Stomach (tissue), 8 donors: ENCODE measurements at regions not wholly inside any gene's neighbourhood (a gene's known extent, or its start where the extent isn't known, plus 50 kb on each side); places are given as distances from the start of the nearest gene placed in this dataset.

ENCODE experiments used
- DNase-seq, 2 donors: peaks; one replicate each; pipeline versions ENCODE4 v3.0.0 to v3.0.0-alpha.2; 2013 to 2019
- H3K27ac ChIP-seq, 5 donors: fragments of 200-600 bp in 4 of 5; sonication (generic) in 4 of 5; one replicate each; pipeline ENCODE4 v1.5.1; 2013 to 2019; ENCODE audit warnings: mild to moderate bottlenecking in 1 of 5, moderate library complexity in 1 of 5
- H3K27me3 ChIP-seq, 3 donors: fragments of 200-600 bp; sonication (generic); one replicate each; pipeline ENCODE4 v1.5.1; 2017 to 2019; ENCODE audit warnings: mixed run types in 1 of 3
- H3K36me3 ChIP-seq, 4 donors: fragments of 200-600 bp; sonication (generic); 1 replicate in 3 of 4; 2 replicates in 1 of 4; pipeline ENCODE4 v1.5.1; 2016 to 2019
- H3K4me1 ChIP-seq, 4 donors: fragments of 200-600 bp; sonication (generic); one replicate each; pipeline ENCODE4 v1.5.1; 2016 to 2019
- H3K4me3 ChIP-seq, 4 donors: fragments of 200-600 bp; sonication (generic) in 3 of 4; one replicate each; pipeline ENCODE4 v1.5.1; 2016 to 2019; ENCODE audit warnings: mild to moderate bottlenecking in 1 of 4
- H3K9me3 ChIP-seq, 4 donors: fragments of 200-600 bp; sonication (generic); one replicate each; pipeline ENCODE4 v1.5.1; 2016 to 2019
- EP300 ChIP-seq: sonication (generic); formaldehyde crosslinking; IDR thresholded peaks from one replicate; pipeline ENCODE4 v1.6.1; 2017; ENCODE audit warnings: antibody characterized with exemption
- POLR2A ChIP-seq, 4 donors: fragments of 450-650 bp; IDR thresholded peaks; one replicate each; pipeline ENCODE4 v1.6.1; 2016; ENCODE audit warnings: antibody characterized with exemption in 4 of 4, control low read depth in 2 of 4, mild to moderate bottlenecking in 1 of 4, moderate library complexity in 1 of 4
- POLR2AphosphoS5 ChIP-seq, 3 donors: sonication (generic); formaldehyde crosslinking; IDR thresholded peaks; one replicate each; pipeline ENCODE4 v1.6.1; 2016; ENCODE audit warnings: antibody characterized with exemption in 3 of 3
- WGBS, 5 donors: extraction: QIAGEN DNeasy Blood & Tissue Kit in 3 of 5; methylation state at CpG; one replicate each; pipeline versions ENCODE4 v1.1.5 to v1.1.7; 2013 to 2018; 5-methylcytosine and 5-hydroxymethylcytosine counted together
- intact Hi-C: fragments of 100-400 bp; cut with DNase I; formaldehyde crosslinking; loops from one replicate; pipeline ENCODE4 v1.15.1; 2023; ENCODE audit warnings: low total_unique reads
- TF ChIP-seq, protein P1 (sequence below), 7 experiments: fragments of 450-650 bp in 4 of 7; fragments of 200-600 bp in 3 of 7; sonication (generic) in 3 of 7; IDR thresholded peaks; one replicate each; pipeline ENCODE4 v1.5.1; 2016 to 2019; ENCODE audit warnings: antibody characterized with exemption in 7 of 7, control low read depth in 2 of 7, mild to moderate bottlenecking in 1 of 7
- donor health status: healthy with polysubstance abuse.
- donor health status: Bipolar disorder and iron deficiency.
- donor health status: healthy.

DNA sequence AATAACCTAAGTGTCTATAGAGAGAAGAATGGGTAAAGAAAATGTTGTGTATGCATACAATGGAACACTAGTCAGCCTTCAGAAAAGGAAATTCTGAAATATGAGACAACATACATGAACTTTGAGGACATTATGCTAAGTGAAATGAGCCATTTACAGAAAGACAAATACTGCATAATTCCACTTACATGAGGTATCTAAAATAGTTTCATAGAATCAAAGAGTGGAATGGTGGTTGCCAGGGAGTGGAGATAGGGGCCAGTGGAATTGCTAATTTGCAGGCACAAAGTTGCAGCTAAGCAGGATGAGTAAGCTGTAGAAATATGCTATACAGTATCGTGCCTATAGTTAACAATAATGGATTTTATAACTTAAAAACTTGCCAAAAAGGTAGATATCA, 779.6 kb upstream of the ARPP21 start:
- intact Hi-C loops: no loop called here
- DNase-seq: no peak
- H3K9me3 ChIP-seq: no peaks in the 10 kb centered on the region
- no peaks in the 10 kb centered on the region for H3K36me3 ChIP-seq
- no peak overlapping the region for H3K27ac ChIP-seq
- no peak overlapping the region for H3K4me3 ChIP-seq
- no peaks in the 10 kb centered on the region for H3K4me1 ChIP-seq
- TF ChIP-seq, protein P1, sequence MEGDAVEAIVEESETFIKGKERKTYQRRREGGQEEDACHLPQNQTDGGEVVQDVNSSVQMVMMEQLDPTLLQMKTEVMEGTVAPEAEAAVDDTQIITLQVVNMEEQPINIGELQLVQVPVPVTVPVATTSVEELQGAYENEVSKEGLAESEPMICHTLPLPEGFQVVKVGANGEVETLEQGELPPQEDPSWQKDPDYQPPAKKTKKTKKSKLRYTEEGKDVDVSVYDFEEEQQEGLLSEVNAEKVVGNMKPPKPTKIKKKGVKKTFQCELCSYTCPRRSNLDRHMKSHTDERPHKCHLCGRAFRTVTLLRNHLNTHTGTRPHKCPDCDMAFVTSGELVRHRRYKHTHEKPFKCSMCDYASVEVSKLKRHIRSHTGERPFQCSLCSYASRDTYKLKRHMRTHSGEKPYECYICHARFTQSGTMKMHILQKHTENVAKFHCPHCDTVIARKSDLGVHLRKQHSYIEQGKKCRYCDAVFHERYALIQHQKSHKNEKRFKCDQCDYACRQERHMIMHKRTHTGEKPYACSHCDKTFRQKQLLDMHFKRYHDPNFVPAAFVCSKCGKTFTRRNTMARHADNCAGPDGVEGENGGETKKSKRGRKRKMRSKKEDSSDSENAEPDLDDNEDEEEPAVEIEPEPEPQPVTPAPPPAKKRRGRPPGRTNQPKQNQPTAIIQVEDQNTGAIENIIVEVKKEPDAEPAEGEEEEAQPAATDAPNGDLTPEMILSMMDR (IDR thresholded peaks at IDR 0.05): no peak
- TF ChIP-seq EP300 (no peak), POLR2AphosphoS5 (IDR thresholded peaks at IDR 0.05) (no peak), POLR2A (IDR thresholded peaks at IDR 0.05) (no peak)
- H3K27me3 ChIP-seq: no peaks in the 10 kb centered on the region
- WGBS, 5 donors: 42 to 74% (median 68%) methylated on average over 1 of the region's 1 CpG

DNA sequence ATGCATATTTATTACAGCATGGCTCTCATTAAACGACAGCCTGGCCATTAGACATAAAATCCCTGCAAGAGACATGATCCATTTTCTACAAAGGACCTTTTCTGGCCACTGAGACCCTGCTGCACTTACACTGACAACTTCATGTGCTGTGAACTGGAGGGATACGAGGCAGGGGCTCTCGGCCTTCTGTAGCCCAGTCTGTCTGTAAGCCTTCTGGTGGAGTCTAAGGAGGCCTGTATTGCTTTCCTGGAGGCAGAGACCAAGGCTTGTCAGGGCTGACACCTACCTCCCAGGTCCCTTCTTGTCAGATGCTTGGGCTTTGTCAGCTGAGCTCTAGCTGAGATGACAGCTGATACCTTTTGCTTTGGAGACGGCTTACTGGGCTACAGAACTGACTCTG, 776.9 kb upstream of the ARPP21 start:
- 53 to 71% (median 66%) methylated on average over 3 to 4 of the region's 4 CpGs for WGBS, 5 donors
- Histone ChIP-seq H3K27me3 (no peaks in the 10 kb centered on the region), H3K4me3 (no peak overlapping the region), H3K27ac (no peak overlapping the region), H3K9me3 (no peaks in the 10 kb centered on the region), H3K36me3 (no peaks in the 10 kb centered on the region), H3K4me1 (no peaks in the 10 kb centered on the region)
- TF ChIP-seq POLR2A (IDR thresholded peaks at IDR 0.05): no peak
- DNase-seq: no peak
- intact Hi-C loops: no loop called here

DNA sequence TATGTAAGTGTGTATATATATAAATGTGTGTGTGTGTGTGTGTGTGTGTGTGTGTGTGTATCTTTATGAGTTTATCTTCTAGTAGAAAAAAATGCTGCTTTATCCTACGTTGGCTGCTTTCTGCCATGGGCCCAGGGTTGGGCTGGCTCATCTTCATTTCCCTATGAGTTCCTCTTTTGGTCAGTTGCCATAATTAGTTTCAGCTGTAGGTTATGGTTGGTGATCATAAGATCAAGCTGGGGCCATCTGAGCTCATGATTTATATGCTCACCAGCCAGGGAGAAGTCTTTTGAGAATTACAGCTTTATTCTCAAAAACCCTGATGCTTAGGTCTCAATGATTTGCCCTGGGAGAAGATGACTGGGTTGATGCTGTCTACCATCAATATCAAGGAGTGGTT, 775.8 kb upstream of the ARPP21 start:
- TF ChIP-seq EP300 (no peak), POLR2AphosphoS5 (IDR thresholded peaks at IDR 0.05) (no peak), POLR2A (IDR thresholded peaks at IDR 0.05) (no peak)
- TF ChIP-seq, protein P1 (IDR thresholded peaks at IDR 0.05): no peak
- Histone ChIP-seq H3K27ac (no peak overlapping the region), H3K4me1 (no peaks in the 10 kb centered on the region), H3K27me3 (no peaks in the 10 kb centered on the region), H3K36me3 (no peaks in the 10 kb centered on the region), H3K4me3 (no peak overlapping the region), H3K9me3 (no peaks in the 10 kb centered on the region)
- intact Hi-C loops: no loop called here
- no peak for DNase-seq
- 46 to 68% (median 62%) methylated on average over 1 of the region's 1 CpG for WGBS, 5 donors

DNA sequence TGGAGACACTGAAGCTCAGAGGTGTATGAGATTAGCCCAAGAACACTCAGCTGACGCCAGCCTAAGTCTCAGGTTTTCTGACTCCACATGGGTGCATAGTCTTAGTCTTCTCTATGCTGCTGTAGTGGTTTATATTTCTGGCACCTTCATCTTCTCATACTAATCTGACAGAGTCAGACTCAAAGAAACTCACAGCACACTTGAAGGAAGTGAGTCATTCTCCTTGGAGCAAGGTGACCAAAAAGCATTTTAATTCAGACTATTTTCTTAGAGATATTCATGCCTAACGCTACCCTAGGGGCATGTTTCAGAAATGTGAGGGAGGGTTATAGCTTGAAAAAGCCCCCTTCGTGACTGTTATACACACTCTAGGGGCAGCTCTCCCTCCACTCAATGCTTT, 775.3 kb upstream of the ARPP21 start:
- DNase-seq: no peak
- Histone ChIP-seq H3K27ac (no peak overlapping the region), H3K27me3 (no peaks in the 10 kb centered on the region), H3K4me1 (no peaks in the 10 kb centered on the region), H3K9me3 (no peaks in the 10 kb centered on the region), H3K36me3 (no peaks in the 10 kb centered on the region), H3K4me3 (no peak overlapping the region)
- WGBS, 5 donors: 67 to 93% (median 86%) methylated on average over 3 of the region's 3 CpGs
- intact Hi-C loops: no loop called here
- TF ChIP-seq POLR2A (IDR thresholded peaks at IDR 0.05) (no peak), POLR2AphosphoS5 (IDR thresholded peaks at IDR 0.05) (no peak), EP300 (no peak)
- TF ChIP-seq, protein P1 (IDR thresholded peaks at IDR 0.05): no peak

DNA sequence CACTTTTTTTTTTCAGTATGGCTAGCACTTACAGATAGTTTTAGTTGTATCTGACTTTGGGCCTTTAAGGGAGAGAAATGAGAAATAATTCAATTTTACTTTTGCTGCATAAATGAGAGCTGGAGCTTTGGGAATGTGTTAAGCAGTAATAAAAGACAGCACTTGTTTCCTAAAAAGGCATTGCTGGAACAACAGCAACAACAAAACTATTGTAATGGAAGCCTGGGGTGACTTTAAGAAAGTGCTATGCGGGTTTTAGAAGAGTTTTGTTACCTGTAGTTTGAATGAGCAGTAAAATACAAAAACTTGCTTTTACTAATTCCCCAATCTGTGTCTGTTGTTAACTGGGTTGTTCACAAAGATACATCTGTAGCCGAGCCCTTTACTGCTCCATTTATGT, 774.0 kb upstream of the ARPP21 start:
- intact Hi-C loops: no loop called here
- TF ChIP-seq POLR2AphosphoS5 (IDR thresholded peaks at IDR 0.05) (no peak), POLR2A (IDR thresholded peaks at IDR 0.05) (no peak), EP300 (no peak)
- TF ChIP-seq, protein P1 (IDR thresholded peaks at IDR 0.05): no peak
- no peak for DNase-seq
- Histone ChIP-seq H3K27me3 (no peaks in the 10 kb centered on the region), H3K4me1 (no peaks in the 10 kb centered on the region), H3K27ac (no peak overlapping the region), H3K36me3 (no peaks in the 10 kb centered on the region), H3K4me3 (no peak overlapping the region), H3K9me3 (no peaks in the 10 kb centered on the region)
- WGBS, 5 donors: 86 to 97% (median 90%) methylated on average over 2 of the region's 2 CpGs
